HepG2 (cell line): ENCODE measurements at regions not wholly inside any gene's neighbourhood (a gene's known extent, or its start where the extent isn't known, plus 50 kb on each side); places are given as distances from the start of the nearest gene placed in this dataset.

Experiments used
- ATAC-seq: fragments of 200-7000 bp; cut with Tn5 transposase; 3 replicates; pipeline ENCODE4 v1.9.1; 2020; ENCODE audit warnings: mild to moderate bottlenecking, moderate library complexity
- BruUV-seq: library from RNA; stranded (reverse); fragments of 400-500 nt; replicated peaks from 2 replicates; lab custom pipeline; 2021; lab: Mats Ljungman, UMichigan
- CTCF ChIA-PET: fragments of 300-600 bp; formaldehyde crosslinking; extraction: SDS; loops from one replicate; lab custom pipeline; 2021; ENCODE audit warnings: low total read pairs, inconsistent platforms, low intra/inter-chr PET ratio; lab: Yijun Ruan, JAX
- POLR2A ChIA-PET: fragments of 350-600 bp; sonication (Branson Sonifier 250); formaldehyde crosslinking; loops from one replicate; lab custom pipeline; 2020; ENCODE audit warnings: antibody characterized with exemption, inconsistent platforms; lab: Yijun Ruan, JAX
- DNase-seq: peaks from one replicate; pipeline ENCODE4 v3.0.0-alpha.2; 2015; ENCODE audit warnings: low spot score
- FAIRE-seq: peaks from 3 replicates; lab custom pipeline; 2011; peaks lifted over from hg19 to GRCh38; lab: Jason Lieb, UNC
- H2AFZ ChIP-seq: one replicate; pipeline ENCODE4 v1.6.1; 2011; ENCODE audit warnings: low read length, inconsistent platforms
- H3K27ac ChIP-seq: fragments of 300-600 bp; 3 replicates; pipeline ENCODE4 v1.8.0; 2011; ENCODE audit warnings: mixed run types, mild to moderate bottlenecking, mixed read lengths, low read length, inconsistent platforms; ENCODE audit not compliant: insufficient read depth; ENCODE audit errors: extremely low read length
- H3K27me3 ChIP-seq, 2 experiments: fragments of 200-600 bp in 1 of 2; 2 replicates in 1 of 2; 3 replicates in 1 of 2; pipeline versions ENCODE4 v1.6.0 to v1.8.0; 2011; ENCODE audit warnings: low read length in 2 of 2, mild to moderate bottlenecking in 2 of 2, moderate library complexity in 2 of 2, inconsistent platforms in 1 of 2; ENCODE audit not compliant: insufficient read depth in 2 of 2, control insufficient read depth in 1 of 2
- H3K36me3 ChIP-seq, 2 experiments: fragments of 200-600 bp in 1 of 2; replicated peaks in 1 of 2; 2 replicates in 1 of 2; 3 replicates in 1 of 2; pipeline versions ENCODE4 v1.5.1 to v1.8.0; 2011; ENCODE audit warnings: low read length in 2 of 2, inconsistent platforms in 1 of 2; ENCODE audit not compliant: insufficient read depth in 2 of 2, control insufficient read depth in 1 of 2
- H3K4me1 ChIP-seq: 2 replicates; pipeline ENCODE4 v1.5.1; 2012; ENCODE audit warnings: low read length, inconsistent platforms; ENCODE audit not compliant: insufficient read depth
- H3K4me2 ChIP-seq: 2 replicates; pipeline ENCODE4 v1.6.0; 2011; ENCODE audit warnings: low read depth, low read length, inconsistent platforms
- H3K4me3 ChIP-seq, 3 experiments: fragments of 200-600 bp in 1 of 3; sonication (generic), shearing (Covaris generic) in 1 of 3; replicated peaks in 1 of 3; 2 replicates each; pipeline ENCODE4 v1.5.1; 2011 to 2016; ENCODE audit warnings: low read length in 3 of 3, inconsistent platforms in 2 of 3, low read depth in 2 of 3, mild to moderate bottlenecking in 2 of 3, control low read depth in 1 of 3, mixed read lengths in 1 of 3; ENCODE audit not compliant: insufficient read depth in 1 of 3
- H3K79me2 ChIP-seq: one replicate; pipeline ENCODE4 v1.6.1; 2011; ENCODE audit warnings: low read length, inconsistent platforms; ENCODE audit not compliant: insufficient read depth
- H3K9ac ChIP-seq: 2 replicates; pipeline ENCODE4 v1.6.0; 2011; ENCODE audit warnings: mild to moderate bottlenecking, low read depth, low read length, inconsistent platforms; ENCODE audit not compliant: insufficient read depth
- H3K9me3 ChIP-seq: 2 replicates; pipeline ENCODE4 v1.5.1; 2012; ENCODE audit warnings: mild to moderate bottlenecking, low read length
- H4K20me1 ChIP-seq: 2 replicates; pipeline ENCODE4 v1.6.0; 2011; ENCODE audit warnings: inconsistent platforms, mild to moderate bottlenecking, low read length, moderate library complexity; ENCODE audit not compliant: insufficient read depth
- ZNF205 ChIP-seq: IDR thresholded peaks from 2 replicates; pipeline ENCODE4 v1.6.1; 2018; ENCODE audit warnings: missing biosample characterization, missing genetic modification reagents
- ZNF362 ChIP-seq: sonication (generic); formaldehyde crosslinking; IDR thresholded peaks from 2 replicates; pipeline ENCODE4 v1.4.0; 2020; ENCODE audit warnings: missing genetic modification reagents, mild to moderate bottlenecking, borderline replicate concordance
- WGBS: methylation state at CpG from one replicate; pipeline ENCODE4 v1.1.6; 2017; ENCODE audit warnings: low lambda C conversion rate; 5-methylcytosine and 5-hydroxymethylcytosine counted together
- in situ Hi-C: cut with HindIII; loops from 2 replicates; pipeline ENCODE4 v1.10.0; 2017; ENCODE audit warnings: low pct_unique_long_range_greater_than_20kb; ENCODE audit not compliant: extremely low pct_ligation_motif_present
- intact Hi-C: fragments of 100-400 bp; cut with micrococcal nuclease; formaldehyde crosslinking; loops from one replicate; pipeline ENCODE4 v1.10.0; 2022; ENCODE audit not compliant: unreplicated experiment
- TF ChIP-seq, protein P1 (sequence below): sonication (generic); formaldehyde crosslinking; IDR thresholded peaks from 2 replicates; pipeline ENCODE4 v1.9.0; 2021; ENCODE audit warnings: mild to moderate bottlenecking, missing genetic modification reagents

DNA sequence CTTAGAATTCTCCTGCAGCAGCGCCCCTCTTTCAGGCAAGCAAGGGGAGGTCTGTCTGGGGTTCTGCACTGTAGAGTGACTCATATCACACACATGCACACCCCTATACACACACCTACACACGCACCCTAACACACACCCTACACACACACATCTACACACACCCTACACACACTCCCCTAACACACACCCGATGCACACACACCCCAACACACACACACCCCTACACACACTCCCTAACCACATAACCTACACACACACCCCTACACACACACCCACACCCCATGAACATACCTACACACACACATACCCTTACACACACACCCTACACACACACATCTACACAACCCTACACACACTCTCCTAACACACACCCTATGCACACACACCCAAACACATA, 493.2 kb downstream of the IRS2 start:
- in situ Hi-C loops, result no loop called here
- WGBS, result 56% methylated on average over 3 of the region's 3 CpGs

More for the DNA sequence above, 493.2 kb downstream of the IRS2 start:
- DNase-seq (no peak), FAIRE-seq (no peak), ATAC-seq (no peak)
- Histone ChIP-seq H3K9ac (no peak overlapping the region), H3K27me3 (no peaks in the 10 kb centered on the region), H3K79me2 (no peaks in the 10 kb centered on the region), H3K9me3 (peaks cover 53% of the 10 kb centered on the region), H3K4me1 (no peaks in the 10 kb centered on the region), H3K36me3 (no peaks in the 10 kb centered on the region), H3K4me3 (no peak overlapping the region), H3K27ac (no peak overlapping the region), H3K4me2 (no peak overlapping the region), H4K20me1 (no peaks in the 10 kb centered on the region), H2AFZ (no peak overlapping the region)
- TF ChIP-seq ZNF362 (CRISPR knock-in tag) (no peak), ZNF205 (no peak)
- TF ChIP-seq, protein P1, sequence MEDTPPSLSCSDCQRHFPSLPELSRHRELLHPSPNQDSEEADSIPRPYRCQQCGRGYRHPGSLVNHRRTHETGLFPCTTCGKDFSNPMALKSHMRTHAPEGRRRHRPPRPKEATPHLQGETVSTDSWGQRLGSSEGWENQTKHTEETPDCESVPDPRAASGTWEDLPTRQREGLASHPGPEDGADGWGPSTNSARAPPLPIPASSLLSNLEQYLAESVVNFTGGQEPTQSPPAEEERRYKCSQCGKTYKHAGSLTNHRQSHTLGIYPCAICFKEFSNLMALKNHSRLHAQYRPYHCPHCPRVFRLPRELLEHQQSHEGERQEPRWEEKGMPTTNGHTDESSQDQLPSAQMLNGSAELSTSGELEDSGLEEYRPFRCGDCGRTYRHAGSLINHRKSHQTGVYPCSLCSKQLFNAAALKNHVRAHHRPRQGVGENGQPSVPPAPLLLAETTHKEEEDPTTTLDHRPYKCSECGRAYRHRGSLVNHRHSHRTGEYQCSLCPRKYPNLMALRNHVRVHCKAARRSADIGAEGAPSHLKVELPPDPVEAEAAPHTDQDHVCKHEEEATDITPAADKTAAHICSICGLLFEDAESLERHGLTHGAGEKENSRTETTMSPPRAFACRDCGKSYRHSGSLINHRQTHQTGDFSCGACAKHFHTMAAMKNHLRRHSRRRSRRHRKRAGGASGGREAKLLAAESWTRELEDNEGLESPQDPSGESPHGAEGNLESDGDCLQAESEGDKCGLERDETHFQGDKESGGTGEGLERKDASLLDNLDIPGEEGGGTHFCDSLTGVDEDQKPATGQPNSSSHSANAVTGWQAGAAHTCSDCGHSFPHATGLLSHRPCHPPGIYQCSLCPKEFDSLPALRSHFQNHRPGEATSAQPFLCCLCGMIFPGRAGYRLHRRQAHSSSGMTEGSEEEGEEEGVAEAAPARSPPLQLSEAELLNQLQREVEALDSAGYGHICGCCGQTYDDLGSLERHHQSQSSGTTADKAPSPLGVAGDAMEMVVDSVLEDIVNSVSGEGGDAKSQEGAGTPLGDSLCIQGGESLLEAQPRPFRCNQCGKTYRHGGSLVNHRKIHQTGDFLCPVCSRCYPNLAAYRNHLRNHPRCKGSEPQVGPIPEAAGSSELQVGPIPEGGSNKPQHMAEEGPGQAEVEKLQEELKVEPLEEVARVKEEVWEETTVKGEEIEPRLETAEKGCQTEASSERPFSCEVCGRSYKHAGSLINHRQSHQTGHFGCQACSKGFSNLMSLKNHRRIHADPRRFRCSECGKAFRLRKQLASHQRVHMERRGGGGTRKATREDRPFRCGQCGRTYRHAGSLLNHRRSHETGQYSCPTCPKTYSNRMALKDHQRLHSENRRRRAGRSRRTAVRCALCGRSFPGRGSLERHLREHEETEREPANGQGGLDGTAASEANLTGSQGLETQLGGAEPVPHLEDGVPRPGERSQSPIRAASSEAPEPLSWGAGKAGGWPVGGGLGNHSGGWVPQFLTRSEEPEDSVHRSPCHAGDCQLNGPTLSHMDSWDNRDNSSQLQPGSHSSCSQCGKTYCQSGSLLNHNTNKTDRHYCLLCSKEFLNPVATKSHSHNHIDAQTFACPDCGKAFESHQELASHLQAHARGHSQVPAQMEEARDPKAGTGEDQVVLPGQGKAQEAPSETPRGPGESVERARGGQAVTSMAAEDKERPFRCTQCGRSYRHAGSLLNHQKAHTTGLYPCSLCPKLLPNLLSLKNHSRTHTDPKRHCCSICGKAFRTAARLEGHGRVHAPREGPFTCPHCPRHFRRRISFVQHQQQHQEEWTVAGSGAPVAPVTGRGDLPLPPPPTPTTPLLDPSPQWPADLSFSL (CRISPR knock-in tag), result 0 out of 2 replicates have a peak, but pooled peaks have one; percentile 14
- ChIA-PET CTCF (no interaction called here), POLR2A (no interaction called here)
- intact Hi-C loops, result no loop called here
- BruUV-seq, result no TSS peak
